Progenitor cell of endocrine pancreas (in vitro differentiated cells): ENCODE measurements at regions not wholly inside any gene's neighbourhood (a gene's known extent, or its start where the extent isn't known, plus 50 kb on each side); places are given as distances from the start of the nearest gene placed in this dataset.

ENCODE experiments used
- DNase-seq: peaks from one replicate; pipeline ENCODE4 v3.0.0; 2021; ENCODE audit warnings: low spot score; ENCODE audit not compliant: unreplicated experiment
- H3K27ac Mint-ChIP-seq: 2 replicates; pipeline ENCODE4 v1.8.0; 2021; ENCODE audit warnings: mild to moderate bottlenecking, moderate library complexity, mixed read lengths
- H3K27me3 Mint-ChIP-seq: 2 replicates; pipeline ENCODE4 v1.8.0; 2021; ENCODE audit warnings: mixed read lengths
- H3K36me3 Mint-ChIP-seq: 2 replicates; pipeline ENCODE4 v1.8.0; 2022; ENCODE audit warnings: mixed read lengths; ENCODE audit not compliant: insufficient read depth
- H3K4me1 Mint-ChIP-seq: 2 replicates; pipeline ENCODE4 v1.8.0; 2021; ENCODE audit warnings: low read depth, mixed read lengths
- H3K4me3 Mint-ChIP-seq: 2 replicates; pipeline ENCODE4 v1.8.0; 2021; ENCODE audit warnings: low read depth, mild to moderate bottlenecking, moderate library complexity, mixed read lengths
- H3K9me3 Mint-ChIP-seq: 2 replicates; pipeline ENCODE4 v1.8.0; 2021; ENCODE audit warnings: low read depth, mixed read lengths
- CTCF ChIP-seq: fragments of 200-600 bp; sonication (generic); IDR thresholded peaks from one replicate; pipeline ENCODE4 v1.5.0; 2021; ENCODE audit warnings: antibody characterized with exemption, mild to moderate bottlenecking; ENCODE audit not compliant: unreplicated experiment

- no peaks in the 10 kb centered on the region for H3K36me3 Mint-ChIP-seq
- H3K4me1 Mint-ChIP-seq, result peaks cover 28% of the 10 kb centered on the region
- H3K27ac Mint-ChIP-seq, result no peak overlapping the region
- no peaks in the 10 kb centered on the region for H3K27me3 Mint-ChIP-seq
- TF ChIP-seq CTCF, result no peak
- no peaks in the 10 kb centered on the region for H3K9me3 Mint-ChIP-seq
- DNase-seq, result no peak
- no peak overlapping the region for H3K4me3 Mint-ChIP-seq
Observed at GRCh38 chr15:62430552-62430951, 265.5 kb upstream of the C2CD4B start.

GRCh38 chr15:62431008-62431797 lies 266.1 kb upstream of the C2CD4B start:
- no peak for TF ChIP-seq CTCF

GRCh38 chr15:62431817-62432216 lies 266.7 kb upstream of the C2CD4B start:
- Mint-ChIP-seq H3K4me1 (peaks cover 28% of the 10 kb centered on the region), H3K9me3 (no peaks in the 10 kb centered on the region)

More at GRCh38 chr15:62431008-62431797, 266.1 kb upstream of the C2CD4B start:
- H3K27ac Mint-ChIP-seq, result no peak overlapping the region
- H3K9me3 Mint-ChIP-seq, result no peaks in the 10 kb centered on the region
- no peak for DNase-seq
- H3K4me3 Mint-ChIP-seq, result no peak overlapping the region
- H3K36me3 Mint-ChIP-seq, result peaks cover 2% of the 10 kb centered on the region
- peaks cover 28% of the 10 kb centered on the region for H3K4me1 Mint-ChIP-seq
- H3K27me3 Mint-ChIP-seq, result no peaks in the 10 kb centered on the region

GRCh38 chr15:62432702-62433398 lies 267.8 kb upstream of the C2CD4B start:
- no peaks in the 10 kb centered on the region for H3K9me3 Mint-ChIP-seq
- no peak for TF ChIP-seq CTCF
- H3K4me3 Mint-ChIP-seq, result no peak overlapping the region
- H3K4me1 Mint-ChIP-seq, result peaks cover 28% of the 10 kb centered on the region
- no peak overlapping the region for H3K27ac Mint-ChIP-seq
- H3K27me3 Mint-ChIP-seq, result no peaks in the 10 kb centered on the region
- no peak for DNase-seq
- H3K36me3 Mint-ChIP-seq, result peaks cover 2% of the 10 kb centered on the region

More at GRCh38 chr15:62431817-62432216, 266.7 kb upstream of the C2CD4B start:
- Mint-ChIP-seq H3K27me3 (no peaks in the 10 kb centered on the region), H3K36me3 (peaks cover 2% of the 10 kb centered on the region), H3K4me3 (no peak overlapping the region), H3K27ac (no peak overlapping the region)
- TF ChIP-seq CTCF, result no peak
- no peak for DNase-seq

- Mint-ChIP-seq H3K4me3 (no peak overlapping the region), H3K27ac (peak overlapping the region; percentile 6)
Observed at GRCh38 chr15:62436235-62436634, 271.1 kb upstream of the C2CD4B start.

More at GRCh38 chr15:62436235-62436634, 271.1 kb upstream of the C2CD4B start:
- Mint-ChIP-seq H3K36me3 (peaks cover 2% of the 10 kb centered on the region), H3K4me1 (peaks cover 13% of the 10 kb centered on the region), H3K9me3 (no peaks in the 10 kb centered on the region), H3K27me3 (no peaks in the 10 kb centered on the region)
- no peak for DNase-seq
- TF ChIP-seq CTCF, result no peak
